DOHH2 (cell line): ENCODE measurements at regions not wholly inside any gene's neighbourhood (a gene's known extent, or its start where the extent isn't known, plus 50 kb on each side); places are given as distances from the start of the nearest gene placed in this dataset.

ENCODE experiments used
- H3F3A ChIP-seq: fragments of 200-600 bp; sonication (generic), shearing (Covaris generic); 2 replicates; pipeline ENCODE4 v1.6.0; 2016; ENCODE audit warnings: antibody characterized with exemption, mild to moderate bottlenecking; ENCODE audit not compliant: control insufficient read depth, insufficient read depth
- H3K27ac ChIP-seq: fragments of 200-600 bp; sonication (generic); 2 replicates; pipeline ENCODE4 v1.5.1; 2014; ENCODE audit warnings: low read depth, mild to moderate bottlenecking, low read length, moderate library complexity
- H3K27me3 ChIP-seq: fragments of 200-600 bp; sonication (generic); 2 replicates; pipeline ENCODE4 v1.6.1; 2014; ENCODE audit warnings: mild to moderate bottlenecking, low read length, mixed read lengths; ENCODE audit not compliant: control insufficient read depth
- H3K36me3 ChIP-seq: fragments of 200-600 bp; sonication (generic); 2 replicates; pipeline ENCODE4 v1.6.1; 2014; ENCODE audit warnings: mild to moderate bottlenecking, low read length, moderate library complexity, mixed read lengths; ENCODE audit not compliant: control insufficient read depth
- H3K4me1 ChIP-seq: fragments of 200-600 bp; sonication (generic); 2 replicates; pipeline ENCODE4 v1.6.1; 2014; ENCODE audit warnings: mild to moderate bottlenecking, low read length, mixed read lengths; ENCODE audit not compliant: control insufficient read depth
- H3K4me2 ChIP-seq: fragments of 200-600 bp; sonication (generic); 2 replicates; pipeline ENCODE4 v1.6.0; 2014; ENCODE audit warnings: mild to moderate bottlenecking, low read length, moderate library complexity
- H3K4me3 ChIP-seq: fragments of 200-600 bp; sonication (generic); 2 replicates; pipeline ENCODE4 v1.5.1; 2014; ENCODE audit warnings: mild to moderate bottlenecking, low read length, mixed read lengths
- H3K79me2 ChIP-seq: fragments of 200-600 bp; sonication (generic); 2 replicates; pipeline ENCODE4 v1.6.1; 2014; ENCODE audit warnings: mild to moderate bottlenecking, low read length, mixed read lengths; ENCODE audit not compliant: control insufficient read depth
- H3K9me2 ChIP-seq: fragments of 200-600 bp; sonication (generic); replicated peaks from 2 replicates; pipeline ENCODE4 v1.6.1; 2014; ENCODE audit warnings: mild to moderate bottlenecking, low read length, mixed read lengths; ENCODE audit not compliant: control insufficient read depth
- H3K9me3 ChIP-seq: fragments of 200-600 bp; sonication (generic); 2 replicates; pipeline ENCODE4 v1.6.1; 2014; ENCODE audit warnings: antibody characterized with exemption, low read length, mixed read lengths; ENCODE audit not compliant: control insufficient read depth, insufficient read depth
- H4K20me1 ChIP-seq: fragments of 200-600 bp; sonication (generic); 2 replicates; pipeline ENCODE4 v1.6.0; 2014; ENCODE audit warnings: low read depth, mild to moderate bottlenecking, antibody characterized with exemption, low read length, moderate library complexity; ENCODE audit not compliant: control insufficient read depth, insufficient read depth
- CTCF ChIP-seq: fragments of 200-600 bp; sonication (generic); IDR thresholded peaks from one replicate; pipeline ENCODE4 v1.5.1; 2014; ENCODE audit warnings: antibody characterized with exemption, mild to moderate bottlenecking, low read depth, low read length; ENCODE audit not compliant: poor library complexity, severe bottlenecking
- EZH2phosphoT487 ChIP-seq: fragments of 200-600 bp; sonication (generic); IDR thresholded peaks from 2 replicates; pipeline ENCODE4 v1.6.1; 2017; ENCODE audit warnings: borderline replicate concordance, mild to moderate bottlenecking, antibody characterized with exemption, low read length, moderate library complexity, mixed read lengths

- TF ChIP-seq EZH2phosphoT487: no peak
- TF ChIP-seq CTCF: no peak
- Histone ChIP-seq H3F3A (no peaks in the 10 kb centered on the region), H3K79me2 (no peaks in the 10 kb centered on the region), H3K4me3 (no peak overlapping the region), H3K27ac (no peak overlapping the region), H3K36me3 (no peaks in the 10 kb centered on the region), H3K27me3 (no peaks in the 10 kb centered on the region; the same call in 1 of the 2 replicates), H4K20me1 (no peaks in the 10 kb centered on the region), H3K9me3 (no peaks in the 10 kb centered on the region), H3K4me2 (no peak overlapping the region), H3K4me1 (no peaks in the 10 kb centered on the region), H3K9me2 (no peaks in the 10 kb centered on the region)
Measured at GRCh38 chr4:153061971-153062370, 125.8 kb downstream of the FHDC1 start.

- H3K27me3 ChIP-seq: no peaks in the 10 kb centered on the region
- H3K27ac ChIP-seq: no peak overlapping the region
- H3K4me1 ChIP-seq: no peaks in the 10 kb centered on the region
- no peaks in the 10 kb centered on the region for H3F3A ChIP-seq
- no peaks in the 10 kb centered on the region for H4K20me1 ChIP-seq
- H3K9me3 ChIP-seq: no peaks in the 10 kb centered on the region
- no peak overlapping the region for H3K4me2 ChIP-seq
- no peaks in the 10 kb centered on the region for H3K36me3 ChIP-seq
- H3K79me2 ChIP-seq: no peaks in the 10 kb centered on the region
- H3K4me3 ChIP-seq: no peak overlapping the region
- TF ChIP-seq EZH2phosphoT487: no peak
- TF ChIP-seq CTCF: no peak
- H3K9me2 ChIP-seq: no peaks in the 10 kb centered on the region
Measured at GRCh38 chr4:153062652-153063168, 126.6 kb downstream of the FHDC1 start.

GRCh38 chr4:153063490-153063889 is 127.4 kb downstream of the FHDC1 start:
- no peaks in the 10 kb centered on the region for H3K9me3 ChIP-seq
- H4K20me1 ChIP-seq: no peaks in the 10 kb centered on the region
- H3K9me2 ChIP-seq: no peaks in the 10 kb centered on the region
- no peak overlapping the region for H3K4me2 ChIP-seq
- H3K27me3 ChIP-seq: no peaks in the 10 kb centered on the region
- H3F3A ChIP-seq: no peaks in the 10 kb centered on the region
- no peak for TF ChIP-seq EZH2phosphoT487
- TF ChIP-seq CTCF: no peak
- no peak overlapping the region for H3K4me3 ChIP-seq
- H3K36me3 ChIP-seq: no peaks in the 10 kb centered on the region
- no peaks in the 10 kb centered on the region for H3K4me1 ChIP-seq
- no peaks in the 10 kb centered on the region for H3K79me2 ChIP-seq
- no peak overlapping the region for H3K27ac ChIP-seq

GRCh38 chr4:153064571-153064970 is 128.4 kb downstream of the FHDC1 start:
- no peak overlapping the region for H3K27ac ChIP-seq
- H4K20me1 ChIP-seq: no peaks in the 10 kb centered on the region
- no peaks in the 10 kb centered on the region for H3K79me2 ChIP-seq
- no peaks in the 10 kb centered on the region for H3F3A ChIP-seq
- no peak overlapping the region for H3K4me2 ChIP-seq
- H3K9me3 ChIP-seq: no peaks in the 10 kb centered on the region
- H3K27me3 ChIP-seq: no peaks in the 10 kb centered on the region
- H3K4me1 ChIP-seq: no peaks in the 10 kb centered on the region
- no peak overlapping the region for H3K4me3 ChIP-seq
- H3K36me3 ChIP-seq: no peaks in the 10 kb centered on the region
- no peaks in the 10 kb centered on the region for H3K9me2 ChIP-seq
- no peak for TF ChIP-seq CTCF
- TF ChIP-seq EZH2phosphoT487: no peak
